CD14-positive monocyte (primary cell): ENCODE measurements at regions not wholly inside any gene's neighbourhood (a gene's known extent, or its start where the extent isn't known, plus 50 kb on each side); places are given as distances from the start of the nearest gene placed in this dataset.

Experiments
- DNase-seq, 3 donors: peaks; one replicate each; pipeline ENCODE4 v3.0.0-alpha.2; 2011 to 2022
- H2AFZ ChIP-seq: 2 replicates; pipeline ENCODE4 v1.6.0; 2012; ENCODE audit warnings: mild to moderate bottlenecking, low read depth, low read length, inconsistent platforms; ENCODE audit not compliant: insufficient read depth, poor library complexity, severe bottlenecking
- H3K27ac ChIP-seq, 2 donors: 1 replicate in 1 of 2; 2 replicates in 1 of 2; pipeline ENCODE4 v1.5.1; 2012 to 2013; ENCODE audit warnings: low read length in 2 of 2, control low read depth in 1 of 2, inconsistent platforms in 1 of 2, low read depth in 1 of 2, mild to moderate bottlenecking in 1 of 2
- H3K27me3 ChIP-seq, 2 donors: one replicate each; pipeline versions ENCODE4 v1.6.0 to v1.6.1; 2011 to 2013; ENCODE audit warnings: low read length in 2 of 2; ENCODE audit not compliant: control insufficient read depth in 2 of 2, insufficient read depth in 2 of 2
- H3K36me3 ChIP-seq, 2 donors: replicated peaks in 1 of 2; 1 replicate in 1 of 2; 2 replicates in 1 of 2; pipeline versions ENCODE4 v1.5.1 to v1.6.1; 2012 to 2013; ENCODE audit warnings: low read length in 2 of 2, control low read depth in 1 of 2, inconsistent platforms in 1 of 2, mild to moderate bottlenecking in 1 of 2; ENCODE audit not compliant: insufficient read depth in 2 of 2, control insufficient read depth in 1 of 2
- H3K4me1 ChIP-seq, 2 donors: 1 replicate in 1 of 2; 2 replicates in 1 of 2; pipeline versions ENCODE4 v1.5.1 to v1.6.1; 2012 to 2013; ENCODE audit warnings: low read length in 2 of 2, control low read depth in 1 of 2, inconsistent platforms in 1 of 2, mild to moderate bottlenecking in 1 of 2, moderate library complexity in 1 of 2; ENCODE audit not compliant: insufficient read depth in 2 of 2, control insufficient read depth in 1 of 2
- H3K4me2 ChIP-seq: replicated peaks from 2 replicates; pipeline ENCODE3; 2012; ENCODE audit warnings: low read length, moderate library complexity, mild to moderate bottlenecking; ENCODE audit not compliant: poor library complexity, severe bottlenecking; ENCODE audit errors: extremely low read depth
- H3K4me3 ChIP-seq, 3 experiments: fragments of 200-600 bp in 1 of 3; sonication (generic) in 1 of 3; replicated peaks in 1 of 3; 1 replicate in 2 of 3; 2 replicates in 1 of 3; pipeline ENCODE4 v1.5.1; 2011 to 2013; ENCODE audit warnings: low read length in 3 of 3, mild to moderate bottlenecking in 3 of 3, control low read depth in 2 of 3, low read depth in 2 of 3, inconsistent platforms in 1 of 3, moderate library complexity in 1 of 3
- H3K79me2 ChIP-seq: 2 replicates; pipeline ENCODE4 v1.6.0; 2012; ENCODE audit warnings: mild to moderate bottlenecking, control low read depth, inconsistent platforms, low read length, moderate library complexity; ENCODE audit not compliant: insufficient read depth
- H3K9ac ChIP-seq: 2 replicates; pipeline ENCODE4 v1.6.0; 2017; ENCODE audit warnings: low read length, mild to moderate bottlenecking; ENCODE audit not compliant: insufficient read depth, poor library complexity, severe bottlenecking
- H3K9me3 ChIP-seq, 2 donors: replicated peaks in 1 of 2; 1 replicate in 1 of 2; 2 replicates in 1 of 2; pipeline versions ENCODE4 v1.5.1 to v1.6.1; 2012 to 2013; ENCODE audit warnings: low read length in 2 of 2, control low read depth in 1 of 2; ENCODE audit not compliant: control insufficient read depth in 1 of 2, insufficient read depth in 1 of 2
- H4K20me1 ChIP-seq: 2 replicates; pipeline ENCODE4 v1.6.0; 2012; ENCODE audit warnings: mild to moderate bottlenecking, low read length, control low read depth, moderate library complexity; ENCODE audit not compliant: insufficient read depth
- H3K27ac Mint-ChIP-seq, 7 donors: one replicate each; pipeline ENCODE4 v1.8.0; 2020; ENCODE audit warnings: mild to moderate bottlenecking in 7 of 7, mixed read lengths in 7 of 7, moderate library complexity in 6 of 7, inconsistent platforms in 2 of 7
- H3K27me3 Mint-ChIP-seq, 3 donors: one replicate each; pipeline ENCODE4 v1.8.0; 2021 to 2022; ENCODE audit warnings: low read depth in 3 of 3, mild to moderate bottlenecking in 3 of 3, mixed read lengths in 3 of 3, moderate library complexity in 3 of 3, inconsistent platforms in 1 of 3
- H3K36me3 Mint-ChIP-seq, 2 donors: one replicate each; pipeline ENCODE4 v1.8.0; 2020; ENCODE audit warnings: mixed read lengths in 2 of 2, inconsistent platforms in 1 of 2, mild to moderate bottlenecking in 1 of 2
- H3K4me1 Mint-ChIP-seq: one replicate; pipeline ENCODE4 v1.8.0; 2020; ENCODE audit warnings: mild to moderate bottlenecking, mixed read lengths
- H3K4me3 Mint-ChIP-seq, 2 donors: one replicate each; pipeline ENCODE4 v1.8.0; 2020; ENCODE audit warnings: mild to moderate bottlenecking in 2 of 2, mixed read lengths in 2 of 2, moderate library complexity in 1 of 2
- H3K9me3 Mint-ChIP-seq, 7 donors: one replicate each; pipeline ENCODE4 v1.8.0; 2020 to 2022; ENCODE audit warnings: mixed read lengths in 7 of 7, mild to moderate bottlenecking in 6 of 7, moderate library complexity in 6 of 7, inconsistent platforms in 2 of 7
- CTCF ChIP-seq: fragments of 200-600 bp; IDR thresholded peaks from one replicate; pipeline ENCODE4 v1.8.0; 2022; ENCODE audit warnings: antibody characterized with exemption, mild to moderate bottlenecking
- WGBS: methylation state at CpG from one replicate; pipeline ENCODE4 v1.1.5; 2013; ENCODE audit warnings: missing lambda C conversion rate; ENCODE audit not compliant: insufficient coverage; 5-methylcytosine and 5-hydroxymethylcytosine counted together
- intact Hi-C, 2 donors: fragments of 100-400 bp; cut with micrococcal nuclease; formaldehyde crosslinking; loops; one replicate each; pipeline versions ENCODE4 v1.15.0 to v1.15.1; 2023

- 20% methylated on average over 2 of the region's 3 CpGs for WGBS
- Histone ChIP-seq H3K27me3 (no peaks in the 10 kb centered on the region), H3K4me1 (no peaks in the 10 kb centered on the region), H3K4me2 (no peak overlapping the region), H3K9me3 (peaks cover 0 to 12% of the 10 kb centered on the region in 2 donors), H3K9ac (no peak overlapping the region), H2AFZ (no peak overlapping the region), H3K27ac (no peak overlapping the region), H3K36me3 (no peaks in the 10 kb centered on the region), H3K4me3 (no peak overlapping the region), H3K79me2 (no peaks in the 10 kb centered on the region), H4K20me1 (no peaks in the 10 kb centered on the region)
- Mint-ChIP-seq H3K4me1 (no peaks in the 10 kb centered on the region), H3K27ac (no peak overlapping the region), H3K36me3 (no peaks in the 10 kb centered on the region), H3K27me3 (peaks cover 0 to 3% (median 1%) of the 10 kb centered on the region in 3 donors), H3K9me3 (peaks cover 0 to 10% (median 2%) of the 10 kb centered on the region in 7 donors), H3K4me3 (no peak overlapping the region)
- intact Hi-C loops: no loop called here
- DNase-seq: no peak
- no peak for TF ChIP-seq CTCF
Observed at GRCh38 chr6:98525860-98526259, 308.5 kb upstream of the POU3F2 start.

GRCh38 chr6:98526465-98526864 is 307.9 kb upstream of the POU3F2 start:
- 54% methylated on average over 2 of the region's 5 CpGs for WGBS
- Mint-ChIP-seq H3K36me3 (no peaks in the 10 kb centered on the region), H3K27me3 (peaks cover 0 to 3% (median 1%) of the 10 kb centered on the region in 3 donors)

More at GRCh38 chr6:98526465-98526864, 307.9 kb upstream of the POU3F2 start:
- Histone ChIP-seq H3K27me3 (no peaks in the 10 kb centered on the region), H3K4me1 (no peaks in the 10 kb centered on the region), H3K4me2 (no peak overlapping the region), H3K27ac (no peak overlapping the region), H3K9ac (no peak overlapping the region), H3K9me3 (peaks cover 0 to 17% of the 10 kb centered on the region in 2 donors), H3K79me2 (no peaks in the 10 kb centered on the region), H3K36me3 (no peaks in the 10 kb centered on the region), H4K20me1 (no peaks in the 10 kb centered on the region), H2AFZ (no peak overlapping the region), H3K4me3 (no peak overlapping the region)
- H3K4me1 Mint-ChIP-seq: no peaks in the 10 kb centered on the region
- no peak overlapping the region for H3K4me3 Mint-ChIP-seq
- TF ChIP-seq CTCF: no peak
- intact Hi-C loops: no loop called here
- DNase-seq: no peak
- H3K27ac Mint-ChIP-seq: no peak overlapping the region
- peaks cover 0 to 10% (median 2%) of the 10 kb centered on the region in 7 donors for H3K9me3 Mint-ChIP-seq
